ENCODE measurements at regions not wholly inside any gene's neighbourhood (a gene's known extent, or its start where the extent isn't known, plus 50 kb on each side); places are given as distances from the start of the nearest gene placed in this dataset.

DNA sequence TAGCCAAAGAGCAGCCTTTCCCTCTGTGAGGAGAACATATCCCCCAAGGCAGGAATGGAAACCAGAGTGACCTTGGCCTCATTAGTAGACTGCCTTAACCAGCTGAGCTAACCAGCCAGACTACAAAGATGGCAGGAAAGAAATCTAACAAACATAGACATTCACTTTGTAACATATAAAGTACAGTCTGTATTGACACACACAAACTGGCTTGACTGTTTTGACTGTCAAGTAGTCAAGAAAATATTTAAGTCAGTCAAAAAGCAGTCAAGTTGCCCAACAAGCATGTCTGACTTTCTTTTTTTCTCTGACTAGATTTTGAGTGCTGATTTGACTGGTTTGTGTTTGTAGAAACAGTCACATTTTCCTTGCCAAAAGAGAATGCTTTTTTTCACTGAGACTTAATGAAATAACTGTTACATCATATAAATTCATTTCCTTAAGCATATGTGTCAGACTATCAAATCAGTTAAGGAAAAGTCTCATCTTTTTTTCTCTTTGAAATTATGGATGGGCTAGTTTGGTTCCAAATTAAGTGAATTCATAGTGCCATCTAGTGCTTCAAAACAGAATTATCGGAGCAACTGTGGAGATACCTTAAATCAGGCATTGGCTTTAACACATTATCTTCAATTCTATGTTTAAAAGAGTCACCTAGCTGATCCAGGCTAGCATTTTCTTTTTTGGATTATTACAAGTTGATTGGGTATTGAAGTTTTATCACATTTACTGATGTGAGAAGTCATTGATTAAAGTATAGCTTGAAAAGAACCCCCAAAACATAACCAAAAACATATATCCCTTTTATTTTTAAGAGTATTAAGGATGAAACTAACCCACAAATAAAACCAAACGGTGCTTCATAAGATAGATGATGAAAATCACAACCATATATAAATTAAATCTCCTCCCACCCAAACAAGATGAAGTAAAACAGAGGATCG, 75.0 kb downstream of the ATP6V1G3 start:
- H4K20me1 ChIP-seq (ENCODE audit: control insufficient read depth, extremely low read depth, insufficient read depth, low read length), result no peaks in the 10 kb centered on the region
- dilution Hi-C loops (cut with MboI; ENCODE audit: extremely low pct_ligation_motif_present, low sequenced_read_pairs), result no loop called here
- TF ChIP-seq EZH2 (IDR thresholded peaks at IDR 0.05; ENCODE audit: low read length) (no peak), CTCF (optimal IDR thresholded peaks at IDR 0.05 in 1 of 3, IDR thresholded peaks at IDR 0.05 in 1 of 3, conservative IDR thresholded peaks at IDR 0.05 in 1 of 3; ENCODE audit: extremely low read depth in 1 of 3, insufficient read depth in 2 of 3, low read length in 3 of 3) (peak in 2 of 3 experiments; percentile 19 to 51)
- peak overlapping the region; percentile 25 for H3K4me2 ChIP-seq (ENCODE audit: control insufficient read depth, extremely low read depth, insufficient read depth, low read depth, low read length)
- H3K27ac ChIP-seq (ENCODE audit: control insufficient read depth, insufficient read depth, low read length), result peak overlapping the region; percentile 19
- H2AFZ ChIP-seq (ENCODE audit: control insufficient read depth, low read length), result peak overlapping the region; percentile 45
- H3K9me1 ChIP-seq (ENCODE audit: control insufficient read depth, extremely low read depth, insufficient read depth, low read length), result no peaks in the 10 kb centered on the region
- no peak for FAIRE-seq
- no peak overlapping the region for H3K4me3 ChIP-seq (ENCODE audit: control insufficient read depth in 2 of 3, extremely low read depth in 1 of 3, insufficient read depth in 2 of 3, low read depth in 1 of 3, low read length in 3 of 3)
- H3K9me3 ChIP-seq (ENCODE audit: control insufficient read depth, low read depth, low read length), result no peaks in the 10 kb centered on the region
- no peaks in the 10 kb centered on the region for H3K36me3 ChIP-seq (ENCODE audit: control insufficient read depth in 2 of 2, extremely low read depth in 1 of 2, insufficient read depth in 2 of 2, low read length in 2 of 2)
- no peaks in the 10 kb centered on the region for H3K27me3 ChIP-seq (ENCODE audit: control insufficient read depth, extremely low read depth, insufficient read depth, low read length)
- peaks cover 22% of the 10 kb centered on the region for H3K4me1 ChIP-seq (ENCODE audit: control insufficient read depth, extremely low read depth, insufficient read depth, low read length)
- no peak overlapping the region for H3K9ac ChIP-seq (ENCODE audit: control insufficient read depth, extremely low read depth, insufficient read depth, low read length)
- H3K79me2 ChIP-seq (ENCODE audit: control insufficient read depth, insufficient read depth, low read length), result no peaks in the 10 kb centered on the region
- DNase-seq (ENCODE audit: low read depth, low spot score), result no peak

- Histone ChIP-seq H3K27me3 (ENCODE audit: control insufficient read depth, extremely low read depth, insufficient read depth, low read length) (no peaks in the 10 kb centered on the region), H3K4me3 (ENCODE audit: control insufficient read depth in 2 of 3, extremely low read depth in 1 of 3, insufficient read depth in 2 of 3, low read depth in 1 of 3, low read length in 3 of 3) (no peak overlapping the region), H3K4me1 (ENCODE audit: control insufficient read depth, extremely low read depth, insufficient read depth, low read length) (peaks cover 22% of the 10 kb centered on the region), H3K9me3 (ENCODE audit: control insufficient read depth, low read depth, low read length) (no peaks in the 10 kb centered on the region), H3K4me2 (ENCODE audit: control insufficient read depth, extremely low read depth, insufficient read depth, low read depth, low read length) (no peak overlapping the region), H4K20me1 (ENCODE audit: control insufficient read depth, extremely low read depth, insufficient read depth, low read length) (no peaks in the 10 kb centered on the region), H3K27ac (ENCODE audit: control insufficient read depth, insufficient read depth, low read length) (no peak overlapping the region), H2AFZ (ENCODE audit: control insufficient read depth, low read length) (no peak overlapping the region), H3K79me2 (ENCODE audit: control insufficient read depth, insufficient read depth, low read length) (no peaks in the 10 kb centered on the region), H3K36me3 (ENCODE audit: control insufficient read depth in 2 of 2, extremely low read depth in 1 of 2, insufficient read depth in 2 of 2, low read length in 2 of 2) (no peaks in the 10 kb centered on the region), H3K9ac (ENCODE audit: control insufficient read depth, extremely low read depth, insufficient read depth, low read length) (no peak overlapping the region), H3K9me1 (ENCODE audit: control insufficient read depth, extremely low read depth, insufficient read depth, low read length) (no peaks in the 10 kb centered on the region)
- DNase-seq (ENCODE audit: low read depth, low spot score) (no peak), FAIRE-seq (no peak)
- dilution Hi-C loops (cut with MboI; ENCODE audit: extremely low pct_ligation_motif_present, low sequenced_read_pairs), result no loop called here
- no peak for TF ChIP-seq CTCF (optimal IDR thresholded peaks at IDR 0.05 in 1 of 3, IDR thresholded peaks at IDR 0.05 in 1 of 3, conservative IDR thresholded peaks at IDR 0.05 in 1 of 3; ENCODE audit: extremely low read depth in 1 of 3, insufficient read depth in 2 of 3, low read length in 3 of 3)
- no peak for TF ChIP-seq EZH2 (IDR thresholded peaks at IDR 0.05; ENCODE audit: low read length)
Measured at GRCh38 chr1:198463709-198464108, 76.8 kb downstream of the ATP6V1G3 start.
